HepG2 (cell line): ENCODE measurements at regions not wholly inside any gene's neighbourhood (a gene's known extent, or its start where the extent isn't known, plus 50 kb on each side); places are given as distances from the start of the nearest gene placed in this dataset.

Experiments used
- ATAC-seq: fragments of 200-7000 bp; cut with Tn5 transposase; 3 replicates; pipeline ENCODE4 v1.9.1; 2020; ENCODE audit warnings: mild to moderate bottlenecking, moderate library complexity
- BruUV-seq: library from RNA; stranded (reverse); fragments of 400-500 nt; replicated peaks from 2 replicates; lab custom pipeline; 2021; lab: Mats Ljungman, UMichigan
- CTCF ChIA-PET: fragments of 300-600 bp; formaldehyde crosslinking; extraction: SDS; loops from one replicate; lab custom pipeline; 2021; ENCODE audit warnings: low total read pairs, inconsistent platforms, low intra/inter-chr PET ratio; lab: Yijun Ruan, JAX
- POLR2A ChIA-PET: fragments of 350-600 bp; sonication (Branson Sonifier 250); formaldehyde crosslinking; loops from one replicate; lab custom pipeline; 2020; ENCODE audit warnings: antibody characterized with exemption, inconsistent platforms; lab: Yijun Ruan, JAX
- DNase-seq: peaks from one replicate; pipeline ENCODE4 v3.0.0-alpha.2; 2015; ENCODE audit warnings: low spot score
- FAIRE-seq: peaks from 3 replicates; lab custom pipeline; 2011; peaks lifted over from hg19 to GRCh38; lab: Jason Lieb, UNC
- H2AFZ ChIP-seq: one replicate; pipeline ENCODE4 v1.6.1; 2011; ENCODE audit warnings: low read length, inconsistent platforms
- H3K27ac ChIP-seq: fragments of 300-600 bp; 3 replicates; pipeline ENCODE4 v1.8.0; 2011; ENCODE audit warnings: mixed run types, mild to moderate bottlenecking, mixed read lengths, low read length, inconsistent platforms; ENCODE audit not compliant: insufficient read depth; ENCODE audit errors: extremely low read length
- H3K27me3 ChIP-seq, 2 experiments: fragments of 200-600 bp in 1 of 2; 2 replicates in 1 of 2; 3 replicates in 1 of 2; pipeline versions ENCODE4 v1.6.0 to v1.8.0; 2011; ENCODE audit warnings: low read length in 2 of 2, mild to moderate bottlenecking in 2 of 2, moderate library complexity in 2 of 2, inconsistent platforms in 1 of 2; ENCODE audit not compliant: insufficient read depth in 2 of 2, control insufficient read depth in 1 of 2
- H3K36me3 ChIP-seq, 2 experiments: fragments of 200-600 bp in 1 of 2; replicated peaks in 1 of 2; 2 replicates in 1 of 2; 3 replicates in 1 of 2; pipeline versions ENCODE4 v1.5.1 to v1.8.0; 2011; ENCODE audit warnings: low read length in 2 of 2, inconsistent platforms in 1 of 2; ENCODE audit not compliant: insufficient read depth in 2 of 2, control insufficient read depth in 1 of 2
- H3K4me1 ChIP-seq: 2 replicates; pipeline ENCODE4 v1.5.1; 2012; ENCODE audit warnings: low read length, inconsistent platforms; ENCODE audit not compliant: insufficient read depth
- H3K4me2 ChIP-seq: 2 replicates; pipeline ENCODE4 v1.6.0; 2011; ENCODE audit warnings: low read depth, low read length, inconsistent platforms
- H3K4me3 ChIP-seq, 3 experiments: fragments of 200-600 bp in 1 of 3; sonication (generic), shearing (Covaris generic) in 1 of 3; replicated peaks in 1 of 3; 2 replicates each; pipeline ENCODE4 v1.5.1; 2011 to 2016; ENCODE audit warnings: low read length in 3 of 3, inconsistent platforms in 2 of 3, low read depth in 2 of 3, mild to moderate bottlenecking in 2 of 3, control low read depth in 1 of 3, mixed read lengths in 1 of 3; ENCODE audit not compliant: insufficient read depth in 1 of 3
- H3K79me2 ChIP-seq: one replicate; pipeline ENCODE4 v1.6.1; 2011; ENCODE audit warnings: low read length, inconsistent platforms; ENCODE audit not compliant: insufficient read depth
- H3K9ac ChIP-seq: 2 replicates; pipeline ENCODE4 v1.6.0; 2011; ENCODE audit warnings: mild to moderate bottlenecking, low read depth, low read length, inconsistent platforms; ENCODE audit not compliant: insufficient read depth
- H3K9me3 ChIP-seq: 2 replicates; pipeline ENCODE4 v1.5.1; 2012; ENCODE audit warnings: mild to moderate bottlenecking, low read length
- H4K20me1 ChIP-seq: 2 replicates; pipeline ENCODE4 v1.6.0; 2011; ENCODE audit warnings: inconsistent platforms, mild to moderate bottlenecking, low read length, moderate library complexity; ENCODE audit not compliant: insufficient read depth
- AGO1 ChIP-seq: fragments of 200-400 bp; formaldehyde crosslinking; IDR thresholded peaks from 2 replicates; pipeline ENCODE4 v1.6.1; 2017; ENCODE audit warnings: mild to moderate bottlenecking, low read depth, low read length, moderate library complexity; ENCODE audit not compliant: poor library complexity, severe bottlenecking
- ERF ChIP-seq: IDR thresholded peaks from 2 replicates; pipeline ENCODE4 v1.6.1; 2018; ENCODE audit warnings: missing biosample characterization, missing genetic modification reagents
- LRRFIP1 ChIP-seq: sonication (generic); formaldehyde crosslinking; conservative IDR thresholded peaks from 2 replicates; pipeline ENCODE4 v1.4.0; 2020; ENCODE audit warnings: missing genetic modification reagents
- SOX13 ChIP-seq, 3 experiments: fragments of 450-650 bp in 1 of 3; sonication (generic) in 1 of 3; formaldehyde crosslinking in 1 of 3; IDR thresholded peaks in 2 of 3; conservative IDR thresholded peaks in 1 of 3; 2 replicates each; pipeline versions ENCODE4 v1.5.0 to v1.6.1; 2016 to 2020; ENCODE audit warnings: antibody characterized with exemption in 1 of 3, mild to moderate bottlenecking in 1 of 3, missing compliant biosample characterization in 1 of 3, missing genetic modification reagents in 1 of 3, moderate library complexity in 1 of 3
- SSRP1 ChIP-seq: IDR thresholded peaks from 2 replicates; pipeline ENCODE4 v1.6.1; 2016; ENCODE audit warnings: control low read depth
- TSC22D2 ChIP-seq: sonication (generic); formaldehyde crosslinking; IDR thresholded peaks from 2 replicates; pipeline ENCODE4 v1.5.1; 2020; ENCODE audit warnings: missing genetic modification reagents, mild to moderate bottlenecking, borderline replicate concordance
- ZBTB3 ChIP-seq: sonication (generic); formaldehyde crosslinking; IDR thresholded peaks from 2 replicates; pipeline ENCODE4 v1.4.0; 2020; ENCODE audit warnings: low read depth, mild to moderate bottlenecking, moderate library complexity, missing genetic modification reagents, borderline replicate concordance
- ZNF691 ChIP-seq: sonication (generic); formaldehyde crosslinking; IDR thresholded peaks from 2 replicates; pipeline ENCODE4 v1.4.0; 2020; ENCODE audit warnings: missing genetic modification reagents, low read depth, mild to moderate bottlenecking, borderline replicate concordance
- ZNF7 ChIP-seq: IDR thresholded peaks from 2 replicates; pipeline ENCODE4 v1.6.1; 2016; ENCODE audit warnings: missing biosample characterization, missing genetic modification reagents
- ZNF788 ChIP-seq: sonication (generic); formaldehyde crosslinking; IDR thresholded peaks from 2 replicates; pipeline ENCODE4 v1.5.0; 2020; ENCODE audit warnings: mild to moderate bottlenecking, missing genetic modification reagents, borderline replicate concordance
- WGBS: methylation state at CpG from one replicate; pipeline ENCODE4 v1.1.6; 2017; ENCODE audit warnings: low lambda C conversion rate; 5-methylcytosine and 5-hydroxymethylcytosine counted together
- in situ Hi-C: cut with HindIII; loops from 2 replicates; pipeline ENCODE4 v1.10.0; 2017; ENCODE audit warnings: low pct_unique_long_range_greater_than_20kb; ENCODE audit not compliant: extremely low pct_ligation_motif_present
- intact Hi-C: fragments of 100-400 bp; cut with micrococcal nuclease; formaldehyde crosslinking; loops from one replicate; pipeline ENCODE4 v1.10.0; 2022; ENCODE audit not compliant: unreplicated experiment

GRCh38 chr6:97666889-97667288, 383.9 kb upstream of the MMS22L start:
- Histone ChIP-seq H3K9me3 (no peaks in the 10 kb centered on the region), H3K27me3 (no peaks in the 10 kb centered on the region), H3K9ac (no peak overlapping the region), H3K27ac (no peak overlapping the region), H3K79me2 (no peaks in the 10 kb centered on the region), H4K20me1 (no peaks in the 10 kb centered on the region), H3K36me3 (no peaks in the 10 kb centered on the region), H3K4me2 (no peak overlapping the region), H3K4me1 (no peaks in the 10 kb centered on the region), H2AFZ (no peak overlapping the region), H3K4me3 (no peak overlapping the region)
- POLR2A ChIA-PET: no interaction called here
- 0% methylated on average over 1 of the region's 1 CpG for WGBS
- ATAC-seq: no peak
- no peak for FAIRE-seq
- CTCF ChIA-PET: no interaction called here
- intact Hi-C loops: no loop called here
- TF ChIP-seq LRRFIP1 (CRISPR knock-in tag) (no peak), SSRP1 (no peak), ERF (CRISPR knock-in tag) (no peak), TSC22D2 (CRISPR knock-in tag) (no peak), ZNF691 (no peak), ZNF788 (no peak), SOX13 (IDR thresholded peaks at IDR 0.05) (no peak), SOX13 (CRISPR knock-in tag; conservative IDR thresholded peaks at IDR 0.05 in 1 of 2, IDR thresholded peaks at IDR 0.05 in 1 of 2) (no peak), ZBTB3 (CRISPR knock-in tag) (no peak), AGO1 (no peak), ZNF7 (CRISPR knock-in tag) (no peak)
- in situ Hi-C loops: no loop called here
- no peak for DNase-seq
- no TSS peak for BruUV-seq
